GM23338 (cell line): ENCODE measurements at regions not wholly inside any gene's neighbourhood (a gene's known extent, or its start where the extent isn't known, plus 50 kb on each side); places are given as distances from the start of the nearest gene placed in this dataset.

Source experiments
- EZH2phosphoT487 ChIP-seq: fragments of 200-600 bp; sonication (generic); IDR thresholded peaks from one replicate; pipeline ENCODE4 v1.8.1; 2018; ENCODE audit warnings: antibody characterized with exemption; ENCODE audit not compliant: unreplicated experiment
- JUNB ChIP-seq: IDR thresholded peaks from one replicate; pipeline ENCODE4 v1.6.1; 2016; ENCODE audit warnings: antibody characterized with exemption; ENCODE audit not compliant: unreplicated experiment
- POLR2AphosphoS5 ChIP-seq: IDR thresholded peaks from 2 replicates; pipeline ENCODE4 v1.6.1; 2016; ENCODE audit warnings: antibody characterized with exemption, low read depth
- TF ChIP-seq, protein P1 (sequence below), 2 experiments: fragments of 200-600 bp in 1 of 2; sonication (generic) in 1 of 2; conservative IDR thresholded peaks; 2 replicates each; pipeline versions ENCODE4 v1.5.1 to v1.6.1; 2016 to 2017; ENCODE audit warnings: antibody characterized with exemption in 2 of 2, low read depth in 2 of 2, mild to moderate bottlenecking in 2 of 2, moderate library complexity in 1 of 2

DNA sequence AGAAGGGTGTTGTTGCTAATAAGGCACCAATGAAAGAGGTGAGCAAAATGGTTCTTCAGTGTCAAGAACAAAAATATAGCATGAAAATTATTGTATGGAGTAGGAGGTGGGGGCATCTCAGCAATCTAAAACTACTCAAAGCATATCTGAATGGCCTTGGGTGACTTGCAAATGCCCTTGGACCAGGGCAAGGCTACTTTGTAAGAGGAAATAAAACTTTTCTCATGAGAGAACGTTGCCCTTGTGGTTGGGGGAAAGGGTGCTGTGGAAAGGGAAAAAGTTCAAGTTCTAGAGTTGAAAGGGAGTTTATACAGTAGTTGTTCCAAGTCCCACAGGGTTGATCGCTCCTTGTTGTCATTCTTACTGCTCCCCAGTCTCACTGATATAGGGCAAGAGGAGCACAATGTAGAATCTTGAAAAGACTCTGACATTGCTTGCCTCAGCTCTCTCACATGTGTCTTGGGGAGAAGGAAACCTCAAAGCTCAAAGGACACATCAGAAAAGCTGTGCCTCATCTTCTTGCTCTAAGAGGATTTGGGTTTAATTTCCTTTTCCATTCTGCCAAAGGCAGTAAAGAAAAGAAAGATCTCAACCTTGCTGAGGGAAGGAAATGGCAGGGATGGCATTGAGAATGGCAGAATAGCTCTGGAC is 270.5 kb downstream of the DUSP6 start:
- TF ChIP-seq, protein P1, sequence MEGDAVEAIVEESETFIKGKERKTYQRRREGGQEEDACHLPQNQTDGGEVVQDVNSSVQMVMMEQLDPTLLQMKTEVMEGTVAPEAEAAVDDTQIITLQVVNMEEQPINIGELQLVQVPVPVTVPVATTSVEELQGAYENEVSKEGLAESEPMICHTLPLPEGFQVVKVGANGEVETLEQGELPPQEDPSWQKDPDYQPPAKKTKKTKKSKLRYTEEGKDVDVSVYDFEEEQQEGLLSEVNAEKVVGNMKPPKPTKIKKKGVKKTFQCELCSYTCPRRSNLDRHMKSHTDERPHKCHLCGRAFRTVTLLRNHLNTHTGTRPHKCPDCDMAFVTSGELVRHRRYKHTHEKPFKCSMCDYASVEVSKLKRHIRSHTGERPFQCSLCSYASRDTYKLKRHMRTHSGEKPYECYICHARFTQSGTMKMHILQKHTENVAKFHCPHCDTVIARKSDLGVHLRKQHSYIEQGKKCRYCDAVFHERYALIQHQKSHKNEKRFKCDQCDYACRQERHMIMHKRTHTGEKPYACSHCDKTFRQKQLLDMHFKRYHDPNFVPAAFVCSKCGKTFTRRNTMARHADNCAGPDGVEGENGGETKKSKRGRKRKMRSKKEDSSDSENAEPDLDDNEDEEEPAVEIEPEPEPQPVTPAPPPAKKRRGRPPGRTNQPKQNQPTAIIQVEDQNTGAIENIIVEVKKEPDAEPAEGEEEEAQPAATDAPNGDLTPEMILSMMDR (conservative IDR thresholded peaks at IDR 0.05; ENCODE audit: low read depth in 2 of 2), result no peak
- TF ChIP-seq POLR2AphosphoS5, result no peak
- TF ChIP-seq EZH2phosphoT487, result no peak
- no peak for TF ChIP-seq JUNB
